ENCODE measurements at regions not wholly inside any gene's neighbourhood (a gene's known extent, or its start where the extent isn't known, plus 50 kb on each side); places are given as distances from the start of the nearest gene placed in this dataset.

- no peak for TF ChIP-seq POLR2AphosphoS5 (IDR thresholded peaks at IDR 0.05; ENCODE audit: low read depth, low read length)
- TF ChIP-seq REST (IDR thresholded peaks at IDR 0.05; ENCODE audit: insufficient read depth in 1 of 2, low read depth in 2 of 2, low read length in 1 of 2), result no peak
- TF ChIP-seq CTCF (IDR thresholded peaks at IDR 0.05), result no peak
- no peak for TF ChIP-seq SIN3A (IDR thresholded peaks at IDR 0.05; ENCODE audit: borderline replicate concordance, insufficient read depth, low read depth, low read length)
Measured at GRCh38 chr12:91677556-91677955, 468.1 kb downstream of the BTG1 start.
